Left ventricle myocardium inferior (tissue), 1 donor: ENCODE measurements at regions not wholly inside any gene's neighbourhood (a gene's known extent, or its start where the extent isn't known, plus 50 kb on each side); places are given as distances from the start of the nearest gene placed in this dataset.

ENCODE experiments used
- DNase-seq: peaks from one replicate; pipeline ENCODE4 v3.0.0-alpha.2; 2020
- H3K27ac ChIP-seq: fragments of 200-600 bp; replicated peaks from 2 replicates; pipeline ENCODE4 v1.8.0; 2021
- H3K27me3 ChIP-seq: fragments of 200-600 bp; 2 replicates; pipeline ENCODE4 v1.8.0; 2021; ENCODE audit warnings: low read depth
- H3K36me3 ChIP-seq: fragments of 200-600 bp; 2 replicates; pipeline ENCODE4 v1.8.0; 2021
- H3K4me1 ChIP-seq: fragments of 200-600 bp; 2 replicates; pipeline ENCODE4 v1.8.0; 2021
- H3K4me3 ChIP-seq: fragments of 200-600 bp; 2 replicates; pipeline ENCODE4 v1.8.0; 2021; ENCODE audit warnings: mild to moderate bottlenecking, moderate library complexity
- H3K9me3 ChIP-seq: fragments of 200-600 bp; replicated peaks from 2 replicates; pipeline ENCODE4 v1.8.0; 2021
- CTCF ChIP-seq: fragments of 200-600 bp; IDR thresholded peaks from 2 replicates; pipeline ENCODE4 v1.8.0; 2021; ENCODE audit warnings: antibody characterized with exemption, mild to moderate bottlenecking, borderline replicate concordance
- intact Hi-C: fragments of 100-400 bp; cut with micrococcal nuclease; formaldehyde crosslinking; loops from one replicate; pipeline ENCODE4 v1.11.0; 2022
- donor health status: DM: no; HTN: yes; CAD: no; lungs with severe emphysema.

GRCh38 chr18:41206341-41206830, 748.6 kb upstream of the PIK3C3 start:
- Histone ChIP-seq H3K4me3 (no peak overlapping the region), H3K4me1 (no peaks in the 10 kb centered on the region), H3K36me3 (no peaks in the 10 kb centered on the region), H3K9me3 (no peaks in the 10 kb centered on the region), H3K27ac (no peak overlapping the region), H3K27me3 (no peaks in the 10 kb centered on the region)
- no peak for DNase-seq
- intact Hi-C loops, result no loop called here
- TF ChIP-seq CTCF, result no peak

GRCh38 chr18:41199212-41199611, 755.8 kb upstream of the PIK3C3 start:
- no peaks in the 10 kb centered on the region for H3K27me3 ChIP-seq
- H3K4me1 ChIP-seq, result no peaks in the 10 kb centered on the region
- DNase-seq, result no peak
- no peak overlapping the region for H3K4me3 ChIP-seq
- H3K27ac ChIP-seq, result no peak overlapping the region
- peaks cover 20% of the 10 kb centered on the region for H3K9me3 ChIP-seq
- no peaks in the 10 kb centered on the region for H3K36me3 ChIP-seq
- intact Hi-C loops, result no loop called here
- TF ChIP-seq CTCF, result no peak

- Histone ChIP-seq H3K27ac (no peak overlapping the region), H3K36me3 (no peaks in the 10 kb centered on the region), H3K27me3 (no peaks in the 10 kb centered on the region), H3K4me3 (no peak overlapping the region), H3K9me3 (peaks cover 33% of the 10 kb centered on the region), H3K4me1 (no peaks in the 10 kb centered on the region)
- DNase-seq, result no peak
- intact Hi-C loops, result no loop called here
- no peak for TF ChIP-seq CTCF
These were observed 757.1 kb upstream of the PIK3C3 start for GRCh38 chr18:41197967-41198366.

- intact Hi-C loops, result no loop called here
- Histone ChIP-seq H3K4me3 (no peak overlapping the region), H3K27ac (no peak overlapping the region), H3K27me3 (no peaks in the 10 kb centered on the region), H3K9me3 (peaks cover 3% of the 10 kb centered on the region), H3K4me1 (no peaks in the 10 kb centered on the region), H3K36me3 (no peaks in the 10 kb centered on the region)
- no peak for DNase-seq
- TF ChIP-seq CTCF, result no peak
These were observed 784.7 kb upstream of the PIK3C3 start for GRCh38 chr18:41170346-41170745.

- intact Hi-C loops, result no loop called here
- no peaks in the 10 kb centered on the region for H3K27me3 ChIP-seq
- TF ChIP-seq CTCF, result no peak
- H3K9me3 ChIP-seq, result no peaks in the 10 kb centered on the region
- no peak overlapping the region for H3K27ac ChIP-seq
- H3K4me3 ChIP-seq, result no peak overlapping the region
- DNase-seq, result no peak
- H3K4me1 ChIP-seq, result no peaks in the 10 kb centered on the region
- H3K36me3 ChIP-seq, result no peaks in the 10 kb centered on the region
These were observed 789.4 kb upstream of the PIK3C3 start for GRCh38 chr18:41165625-41166024.

- H3K9me3 ChIP-seq, result no peaks in the 10 kb centered on the region
- H3K27ac ChIP-seq, result no peak overlapping the region
- no peaks in the 10 kb centered on the region for H3K4me1 ChIP-seq
- H3K36me3 ChIP-seq, result no peaks in the 10 kb centered on the region
- DNase-seq, result no peak
- no peak for TF ChIP-seq CTCF
- no peaks in the 10 kb centered on the region for H3K27me3 ChIP-seq
- no peak overlapping the region for H3K4me3 ChIP-seq
- intact Hi-C loops, result no loop called here
These were observed 792.3 kb upstream of the PIK3C3 start for GRCh38 chr18:41162781-41163180.
